GM13976 (cell line): ENCODE measurements at regions not wholly inside any gene's neighbourhood (a gene's known extent, or its start where the extent isn't known, plus 50 kb on each side); places are given as distances from the start of the nearest gene placed in this dataset.

Source experiments
- DNase-seq: peaks from one replicate; pipeline ENCODE4 v3.0.0; 2012; ENCODE audit warnings: low spot score
- CTCF ChIP-seq: IDR thresholded peaks from 2 replicates; pipeline ENCODE4 v1.5.1; 2012; ENCODE audit warnings: borderline replicate concordance, mild to moderate bottlenecking; ENCODE audit not compliant: insufficient read depth; ENCODE audit errors: extremely low read depth, missing control alignments, control extremely low read depth
- in situ Hi-C: fragments of 300-500 bp; cut with MboI; formaldehyde crosslinking; loops from one replicate; pipeline ENCODE4 v1.12.0; 2022; ENCODE audit warnings: low sequenced_read_pairs, mixed read lengths, inconsistent platforms; ENCODE audit not compliant: unreplicated experiment

- DNase-seq: no peak
- in situ Hi-C loops: no loop called here
- no peak for TF ChIP-seq CTCF
Measured at GRCh38 chr9:14399756-14400657, 86.1 kb upstream of the NFIB start.

- in situ Hi-C loops: no loop called here
- no peak for DNase-seq
- TF ChIP-seq CTCF: no peak
Measured at GRCh38 chr9:14398473-14398872, 84.5 kb upstream of the NFIB start.

- no peak for TF ChIP-seq CTCF
- in situ Hi-C loops: no loop called here
- no peak for DNase-seq
Measured at GRCh38 chr9:14396171-14396570, 82.2 kb upstream of the NFIB start.

GRCh38 chr9:14395317-14396082 lies 81.6 kb upstream of the NFIB start:
- in situ Hi-C loops: no loop called here
- no peak for TF ChIP-seq CTCF
- no peak for DNase-seq

GRCh38 chr9:14393418-14393817 lies 79.5 kb upstream of the NFIB start:
- TF ChIP-seq CTCF: no peak
- no peak for DNase-seq
- in situ Hi-C loops: no loop called here

GRCh38 chr9:14391620-14392019 lies 77.7 kb upstream of the NFIB start:
- in situ Hi-C loops: no loop called here
- DNase-seq: no peak
- no peak for TF ChIP-seq CTCF
